Choroid plexus epithelial cell (primary cell): ENCODE measurements at regions not wholly inside any gene's neighbourhood (a gene's known extent, or its start where the extent isn't known, plus 50 kb on each side); places are given as distances from the start of the nearest gene placed in this dataset.

Source experiments
- DNase-seq: peaks from one replicate; pipeline ENCODE4 v3.0.0-alpha.2; 2010; ENCODE audit warnings: low read depth
- H3K4me3 ChIP-seq: 2 replicates; pipeline ENCODE4 v1.5.1; 2011; ENCODE audit warnings: low read depth, mild to moderate bottlenecking, control low read depth, low read length, moderate library complexity
- CTCF ChIP-seq: conservative IDR thresholded peaks from 2 replicates; pipeline ENCODE4 v1.5.1; 2011; ENCODE audit warnings: low read depth, mild to moderate bottlenecking, control low read depth, inconsistent platforms, low read length, moderate library complexity

- DNase-seq, result no peak
- no peak overlapping the region for H3K4me3 ChIP-seq
- TF ChIP-seq CTCF, result no peak
Measured at GRCh38 chr1:196144588-196144987, 463.7 kb downstream of the KCNT2 start.

GRCh38 chr1:196143602-196144342, 464.5 kb downstream of the KCNT2 start:
- TF ChIP-seq CTCF, result peak; percentile 27
- H3K4me3 ChIP-seq, result no peak overlapping the region
- DNase-seq, result no peak

DNA sequence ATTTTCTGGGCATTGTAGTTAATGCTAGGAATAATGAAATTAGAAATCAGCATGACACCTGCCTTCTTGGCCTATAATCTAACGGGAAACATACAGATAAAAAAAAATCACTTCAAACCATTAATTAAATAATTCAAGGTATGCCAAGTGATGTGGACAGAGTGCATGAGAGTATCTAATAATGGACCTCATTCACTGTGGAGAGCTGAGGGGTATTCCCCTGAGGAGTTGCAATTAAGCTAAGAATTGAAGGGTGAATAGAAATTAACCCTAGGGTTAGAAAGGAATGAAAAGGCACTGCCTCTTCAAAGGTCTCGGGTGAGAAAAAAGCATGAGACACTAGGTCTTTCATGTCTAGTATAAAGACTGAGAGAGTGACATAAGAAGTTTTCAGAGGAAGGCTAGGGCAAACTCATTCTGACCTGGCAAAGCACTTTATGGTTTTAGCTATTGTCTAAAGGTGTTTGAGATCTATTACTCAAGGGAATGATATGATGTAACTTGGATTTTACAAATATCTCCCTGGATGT, 466.1 kb downstream of the KCNT2 start:
- no peak for TF ChIP-seq CTCF
- no peak overlapping the region for H3K4me3 ChIP-seq
- no peak for DNase-seq

GRCh38 chr1:196136396-196136795, 471.8 kb downstream of the KCNT2 start:
- DNase-seq, result no peak
- no peak overlapping the region for H3K4me3 ChIP-seq
- TF ChIP-seq CTCF, result no peak

DNA sequence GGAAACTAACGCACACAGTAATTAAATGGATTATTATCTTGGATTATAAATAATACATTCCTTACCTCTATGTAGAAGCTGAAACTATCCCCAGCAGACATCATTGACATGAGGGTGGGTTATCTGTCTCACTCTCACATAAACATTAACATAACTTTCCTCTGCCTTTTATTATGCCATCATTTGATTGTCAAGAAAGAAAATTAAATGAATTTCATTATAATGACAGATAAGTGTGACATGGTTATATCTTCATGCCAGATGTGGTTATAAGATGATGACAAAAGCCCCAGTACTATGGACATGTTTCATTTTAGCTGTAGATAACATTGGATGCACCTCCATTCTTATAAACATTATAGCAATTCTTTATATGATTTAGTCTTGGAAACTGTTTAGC, 476.5 kb downstream of the KCNT2 start:
- no peak overlapping the region for H3K4me3 ChIP-seq
- no peak for DNase-seq
- no peak for TF ChIP-seq CTCF

GRCh38 chr1:196128835-196129234, 479.4 kb downstream of the KCNT2 start:
- no peak overlapping the region for H3K4me3 ChIP-seq
- no peak for TF ChIP-seq CTCF
- DNase-seq, result no peak

DNA sequence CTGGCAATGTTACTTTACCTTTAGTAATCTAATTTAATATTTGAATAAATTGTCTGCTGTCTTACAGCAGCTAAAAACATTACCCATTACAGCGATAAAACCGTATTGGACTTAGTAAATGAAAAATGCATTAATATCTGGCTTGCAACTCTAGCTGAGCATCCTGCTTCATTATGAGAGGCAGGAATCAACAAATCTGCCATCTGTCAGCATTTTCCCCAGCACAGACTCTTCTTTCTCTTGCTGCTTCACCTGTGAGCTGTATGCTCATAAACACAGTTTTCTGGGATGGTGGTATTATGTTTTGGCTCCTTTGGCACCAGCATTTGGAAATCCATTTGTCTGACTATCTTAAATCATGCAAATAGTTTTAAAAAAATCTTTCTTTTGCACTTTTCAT, 487.1 kb downstream of the KCNT2 start:
- TF ChIP-seq CTCF, result no peak
- H3K4me3 ChIP-seq, result no peak overlapping the region
- DNase-seq, result no peak
